CD14-positive monocyte (primary cell): ENCODE measurements at regions not wholly inside any gene's neighbourhood (a gene's known extent, or its start where the extent isn't known, plus 50 kb on each side); places are given as distances from the start of the nearest gene placed in this dataset.

Experiments
- DNase-seq, 3 donors: peaks; one replicate each; pipeline ENCODE4 v3.0.0-alpha.2; 2011 to 2022
- H2AFZ ChIP-seq: 2 replicates; pipeline ENCODE4 v1.6.0; 2012; ENCODE audit warnings: mild to moderate bottlenecking, low read depth, low read length, inconsistent platforms; ENCODE audit not compliant: insufficient read depth, poor library complexity, severe bottlenecking
- H3K27ac ChIP-seq, 2 donors: 1 replicate in 1 of 2; 2 replicates in 1 of 2; pipeline ENCODE4 v1.5.1; 2012 to 2013; ENCODE audit warnings: low read length in 2 of 2, control low read depth in 1 of 2, inconsistent platforms in 1 of 2, low read depth in 1 of 2, mild to moderate bottlenecking in 1 of 2
- H3K27me3 ChIP-seq, 2 donors: one replicate each; pipeline versions ENCODE4 v1.6.0 to v1.6.1; 2011 to 2013; ENCODE audit warnings: low read length in 2 of 2; ENCODE audit not compliant: control insufficient read depth in 2 of 2, insufficient read depth in 2 of 2
- H3K36me3 ChIP-seq, 2 donors: replicated peaks in 1 of 2; 1 replicate in 1 of 2; 2 replicates in 1 of 2; pipeline versions ENCODE4 v1.5.1 to v1.6.1; 2012 to 2013; ENCODE audit warnings: low read length in 2 of 2, control low read depth in 1 of 2, inconsistent platforms in 1 of 2, mild to moderate bottlenecking in 1 of 2; ENCODE audit not compliant: insufficient read depth in 2 of 2, control insufficient read depth in 1 of 2
- H3K4me1 ChIP-seq, 2 donors: 1 replicate in 1 of 2; 2 replicates in 1 of 2; pipeline versions ENCODE4 v1.5.1 to v1.6.1; 2012 to 2013; ENCODE audit warnings: low read length in 2 of 2, control low read depth in 1 of 2, inconsistent platforms in 1 of 2, mild to moderate bottlenecking in 1 of 2, moderate library complexity in 1 of 2; ENCODE audit not compliant: insufficient read depth in 2 of 2, control insufficient read depth in 1 of 2
- H3K4me2 ChIP-seq: replicated peaks from 2 replicates; pipeline ENCODE3; 2012; ENCODE audit warnings: low read length, moderate library complexity, mild to moderate bottlenecking; ENCODE audit not compliant: poor library complexity, severe bottlenecking; ENCODE audit errors: extremely low read depth
- H3K4me3 ChIP-seq, 3 experiments: fragments of 200-600 bp in 1 of 3; sonication (generic) in 1 of 3; replicated peaks in 1 of 3; 1 replicate in 2 of 3; 2 replicates in 1 of 3; pipeline ENCODE4 v1.5.1; 2011 to 2013; ENCODE audit warnings: low read length in 3 of 3, mild to moderate bottlenecking in 3 of 3, control low read depth in 2 of 3, low read depth in 2 of 3, inconsistent platforms in 1 of 3, moderate library complexity in 1 of 3
- H3K79me2 ChIP-seq: 2 replicates; pipeline ENCODE4 v1.6.0; 2012; ENCODE audit warnings: mild to moderate bottlenecking, control low read depth, inconsistent platforms, low read length, moderate library complexity; ENCODE audit not compliant: insufficient read depth
- H3K9ac ChIP-seq: 2 replicates; pipeline ENCODE4 v1.6.0; 2017; ENCODE audit warnings: low read length, mild to moderate bottlenecking; ENCODE audit not compliant: insufficient read depth, poor library complexity, severe bottlenecking
- H3K9me3 ChIP-seq, 2 donors: replicated peaks in 1 of 2; 1 replicate in 1 of 2; 2 replicates in 1 of 2; pipeline versions ENCODE4 v1.5.1 to v1.6.1; 2012 to 2013; ENCODE audit warnings: low read length in 2 of 2, control low read depth in 1 of 2; ENCODE audit not compliant: control insufficient read depth in 1 of 2, insufficient read depth in 1 of 2
- H4K20me1 ChIP-seq: 2 replicates; pipeline ENCODE4 v1.6.0; 2012; ENCODE audit warnings: mild to moderate bottlenecking, low read length, control low read depth, moderate library complexity; ENCODE audit not compliant: insufficient read depth
- H3K27ac Mint-ChIP-seq, 7 donors: one replicate each; pipeline ENCODE4 v1.8.0; 2020; ENCODE audit warnings: mild to moderate bottlenecking in 7 of 7, mixed read lengths in 7 of 7, moderate library complexity in 6 of 7, inconsistent platforms in 2 of 7
- H3K27me3 Mint-ChIP-seq, 3 donors: one replicate each; pipeline ENCODE4 v1.8.0; 2021 to 2022; ENCODE audit warnings: low read depth in 3 of 3, mild to moderate bottlenecking in 3 of 3, mixed read lengths in 3 of 3, moderate library complexity in 3 of 3, inconsistent platforms in 1 of 3
- H3K36me3 Mint-ChIP-seq, 2 donors: one replicate each; pipeline ENCODE4 v1.8.0; 2020; ENCODE audit warnings: mixed read lengths in 2 of 2, inconsistent platforms in 1 of 2, mild to moderate bottlenecking in 1 of 2
- H3K4me1 Mint-ChIP-seq: one replicate; pipeline ENCODE4 v1.8.0; 2020; ENCODE audit warnings: mild to moderate bottlenecking, mixed read lengths
- H3K4me3 Mint-ChIP-seq, 2 donors: one replicate each; pipeline ENCODE4 v1.8.0; 2020; ENCODE audit warnings: mild to moderate bottlenecking in 2 of 2, mixed read lengths in 2 of 2, moderate library complexity in 1 of 2
- H3K9me3 Mint-ChIP-seq, 7 donors: one replicate each; pipeline ENCODE4 v1.8.0; 2020 to 2022; ENCODE audit warnings: mixed read lengths in 7 of 7, mild to moderate bottlenecking in 6 of 7, moderate library complexity in 6 of 7, inconsistent platforms in 2 of 7
- WGBS: methylation state at CpG from one replicate; pipeline ENCODE4 v1.1.5; 2013; ENCODE audit warnings: missing lambda C conversion rate; ENCODE audit not compliant: insufficient coverage; 5-methylcytosine and 5-hydroxymethylcytosine counted together
- intact Hi-C, 2 donors: fragments of 100-400 bp; cut with micrococcal nuclease; formaldehyde crosslinking; loops; one replicate each; pipeline versions ENCODE4 v1.15.0 to v1.15.1; 2023
- TF ChIP-seq, protein P1 (sequence below): fragments of 200-600 bp; IDR thresholded peaks from one replicate; pipeline ENCODE4 v1.8.0; 2022; ENCODE audit warnings: antibody characterized with exemption, mild to moderate bottlenecking

DNA sequence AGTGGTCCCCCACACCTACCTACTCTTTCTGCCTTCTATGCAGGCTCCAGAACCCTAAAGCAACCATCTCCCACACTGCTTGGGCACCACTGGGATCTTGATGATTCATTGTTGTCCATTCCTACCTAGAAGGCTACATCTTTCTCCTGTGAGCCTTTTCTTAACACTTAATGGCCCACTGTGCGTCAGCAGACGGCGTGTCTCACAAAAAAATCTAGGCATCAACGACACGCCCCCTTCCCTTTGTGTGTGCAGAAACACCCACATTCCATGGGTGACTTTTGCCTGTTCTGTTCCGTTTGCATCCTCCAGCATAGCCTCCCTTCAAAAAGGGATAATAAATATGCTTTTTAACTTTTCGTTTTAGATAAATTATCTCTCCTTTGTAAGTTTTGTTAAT lies 99.7 kb upstream of the CYRIA start:
- no peak overlapping the region for H3K4me3 Mint-ChIP-seq
- no peak for DNase-seq
- TF ChIP-seq, protein P1, sequence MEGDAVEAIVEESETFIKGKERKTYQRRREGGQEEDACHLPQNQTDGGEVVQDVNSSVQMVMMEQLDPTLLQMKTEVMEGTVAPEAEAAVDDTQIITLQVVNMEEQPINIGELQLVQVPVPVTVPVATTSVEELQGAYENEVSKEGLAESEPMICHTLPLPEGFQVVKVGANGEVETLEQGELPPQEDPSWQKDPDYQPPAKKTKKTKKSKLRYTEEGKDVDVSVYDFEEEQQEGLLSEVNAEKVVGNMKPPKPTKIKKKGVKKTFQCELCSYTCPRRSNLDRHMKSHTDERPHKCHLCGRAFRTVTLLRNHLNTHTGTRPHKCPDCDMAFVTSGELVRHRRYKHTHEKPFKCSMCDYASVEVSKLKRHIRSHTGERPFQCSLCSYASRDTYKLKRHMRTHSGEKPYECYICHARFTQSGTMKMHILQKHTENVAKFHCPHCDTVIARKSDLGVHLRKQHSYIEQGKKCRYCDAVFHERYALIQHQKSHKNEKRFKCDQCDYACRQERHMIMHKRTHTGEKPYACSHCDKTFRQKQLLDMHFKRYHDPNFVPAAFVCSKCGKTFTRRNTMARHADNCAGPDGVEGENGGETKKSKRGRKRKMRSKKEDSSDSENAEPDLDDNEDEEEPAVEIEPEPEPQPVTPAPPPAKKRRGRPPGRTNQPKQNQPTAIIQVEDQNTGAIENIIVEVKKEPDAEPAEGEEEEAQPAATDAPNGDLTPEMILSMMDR, result no peak
- Histone ChIP-seq H3K27ac (no peak overlapping the region), H3K27me3 (no peaks in the 10 kb centered on the region), H2AFZ (no peak overlapping the region), H3K4me2 (no peak overlapping the region), H3K36me3 (no peaks in the 10 kb centered on the region), H3K79me2 (no peaks in the 10 kb centered on the region), H3K9me3 (no peaks in the 10 kb centered on the region), H3K4me3 (no peak overlapping the region), H3K9ac (no peak overlapping the region), H3K4me1 (peaks cover 30 to 40% of the 10 kb centered on the region in 2 donors), H4K20me1 (no peaks in the 10 kb centered on the region)
- WGBS, result 97% methylated on average over 5 of the region's 7 CpGs
- peaks cover 0 to 3% (median 0%) of the 10 kb centered on the region in 3 donors for H3K27me3 Mint-ChIP-seq
- no peak overlapping the region for H3K27ac Mint-ChIP-seq
- H3K36me3 Mint-ChIP-seq, result no peaks in the 10 kb centered on the region
- H3K4me1 Mint-ChIP-seq, result peaks cover 28% of the 10 kb centered on the region
- intact Hi-C loops, result no loop called here
- H3K9me3 Mint-ChIP-seq, result peaks cover 0 to 4% (median 0%) of the 10 kb centered on the region in 7 donors

DNA sequence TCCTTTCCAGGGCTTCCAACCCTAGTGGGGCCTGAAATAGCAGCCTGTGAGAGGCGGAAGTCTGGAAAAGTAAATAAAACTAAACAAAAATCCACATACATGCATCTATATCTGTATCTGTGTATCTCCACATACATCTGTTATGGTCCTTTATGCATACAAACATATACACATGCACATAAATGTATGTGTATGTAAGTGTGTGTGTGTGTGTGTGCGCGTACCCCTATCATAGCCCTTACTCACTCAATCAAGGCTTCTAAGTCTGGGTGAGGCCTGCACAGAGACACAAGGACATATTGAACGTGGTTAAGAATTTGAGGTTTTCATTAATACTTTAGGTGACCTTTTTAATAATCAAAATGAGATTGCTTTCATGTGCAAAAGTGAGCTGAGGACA lies 98.9 kb upstream of the CYRIA start:
- Mint-ChIP-seq H3K4me3 (no peak overlapping the region), H3K27ac (peak overlapping the region; percentile 83 to 93 (median 89)), H3K36me3 (no peaks in the 10 kb centered on the region), H3K4me1 (peaks cover 37% of the 10 kb centered on the region), H3K9me3 (peaks cover 0 to 4% (median 0%) of the 10 kb centered on the region in 7 donors), H3K27me3 (no peaks in the 10 kb centered on the region)
- WGBS, result no CpG with 5 or more reads among the region's 4 CpGs
- peak overlapping the region; percentile 74 for H3K4me2 ChIP-seq
- H3K27ac ChIP-seq, result peak overlapping the region; percentile 55 to 91
- peaks cover 38 to 49% of the 10 kb centered on the region in 2 donors for H3K4me1 ChIP-seq
- H4K20me1 ChIP-seq, result no peaks in the 10 kb centered on the region
- H3K9me3 ChIP-seq, result no peaks in the 10 kb centered on the region
- no peaks in the 10 kb centered on the region for H3K27me3 ChIP-seq
- H3K4me3 ChIP-seq, result peak overlapping the region in 1 of 3 experiments; percentile 73
- H2AFZ ChIP-seq, result peak overlapping the region; percentile 84
- H3K9ac ChIP-seq, result peak overlapping the region; percentile 60
- intact Hi-C loops, result no loop called here
- no peaks in the 10 kb centered on the region for H3K36me3 ChIP-seq
- no peak for DNase-seq
- H3K79me2 ChIP-seq, result no peaks in the 10 kb centered on the region
- TF ChIP-seq, protein P1, result no peak
